ENCODE measurements at regions not wholly inside any gene's neighbourhood (a gene's known extent, or its start where the extent isn't known, plus 50 kb on each side); places are given as distances from the start of the nearest gene placed in this dataset.

DNA sequence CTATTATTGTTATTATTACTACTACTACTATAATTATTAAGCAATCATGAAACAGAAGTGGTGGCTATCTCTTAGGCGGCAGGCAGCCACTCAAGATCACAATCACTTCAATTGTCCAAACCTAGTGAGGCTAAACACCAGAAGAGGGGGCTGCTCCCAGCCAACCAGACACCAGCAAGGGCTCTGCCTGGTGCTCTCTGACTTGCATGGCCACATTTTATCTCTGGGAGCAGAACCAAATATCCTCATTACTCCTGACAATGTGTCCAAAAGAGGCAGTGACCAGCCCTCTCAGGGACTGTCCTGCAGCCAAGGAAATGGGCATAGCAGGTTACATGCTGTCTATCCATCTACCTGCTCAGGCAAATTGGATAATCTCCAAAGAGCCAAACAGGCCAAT is 187.4 kb upstream of the PDE1C start:
- no peak overlapping the region for H2AFZ ChIP-seq (ENCODE audit: low read length)
- CTCF ChIA-PET, result no interaction called here
- DNase-seq (no peak), ATAC-seq (no peak)
- POLR2A ChIA-PET (ENCODE audit: unreplicated experiment), result no interaction called here
- no peak overlapping the region for H3K9ac ChIP-seq (ENCODE audit: low read length)
- no peak overlapping the region for H3K4me3 ChIP-seq (ENCODE audit: low read length)
- intact Hi-C loops (cut with micrococcal nuclease), result no loop called here
- no peaks in the 10 kb centered on the region for H3K9me3 ChIP-seq (ENCODE audit: low read length)
- no peak overlapping the region for H3K4me2 ChIP-seq (ENCODE audit: low read length)
- peaks cover 56% of the 10 kb centered on the region for H3K27me3 ChIP-seq (ENCODE audit: low read length)
- H3K27ac ChIP-seq (ENCODE audit: low read length), result no peak overlapping the region
- H3K4me1 ChIP-seq (ENCODE audit: insufficient read depth, low read length), result no peaks in the 10 kb centered on the region
- no peaks in the 10 kb centered on the region for H3K9me2 ChIP-seq (replicated peaks; ENCODE audit: low read length)
- H4K20me1 ChIP-seq (ENCODE audit: low read length), result no peaks in the 10 kb centered on the region
- H3K36me3 ChIP-seq (ENCODE audit: low read depth, low read length), result no peaks in the 10 kb centered on the region
- BruUV-seq (replicated peaks), result no TSS peak
- no peaks in the 10 kb centered on the region for H3F3A ChIP-seq (ENCODE audit: low read length, unreplicated experiment)
- TF ChIP-seq EZH2phosphoT487 (IDR thresholded peaks at IDR 0.05; ENCODE audit: borderline replicate concordance, low read length) (no peak), EZH2 (IDR thresholded peaks at IDR 0.05; ENCODE audit: low read length, unreplicated experiment) (no peak)
- TF ChIP-seq, protein P1, sequence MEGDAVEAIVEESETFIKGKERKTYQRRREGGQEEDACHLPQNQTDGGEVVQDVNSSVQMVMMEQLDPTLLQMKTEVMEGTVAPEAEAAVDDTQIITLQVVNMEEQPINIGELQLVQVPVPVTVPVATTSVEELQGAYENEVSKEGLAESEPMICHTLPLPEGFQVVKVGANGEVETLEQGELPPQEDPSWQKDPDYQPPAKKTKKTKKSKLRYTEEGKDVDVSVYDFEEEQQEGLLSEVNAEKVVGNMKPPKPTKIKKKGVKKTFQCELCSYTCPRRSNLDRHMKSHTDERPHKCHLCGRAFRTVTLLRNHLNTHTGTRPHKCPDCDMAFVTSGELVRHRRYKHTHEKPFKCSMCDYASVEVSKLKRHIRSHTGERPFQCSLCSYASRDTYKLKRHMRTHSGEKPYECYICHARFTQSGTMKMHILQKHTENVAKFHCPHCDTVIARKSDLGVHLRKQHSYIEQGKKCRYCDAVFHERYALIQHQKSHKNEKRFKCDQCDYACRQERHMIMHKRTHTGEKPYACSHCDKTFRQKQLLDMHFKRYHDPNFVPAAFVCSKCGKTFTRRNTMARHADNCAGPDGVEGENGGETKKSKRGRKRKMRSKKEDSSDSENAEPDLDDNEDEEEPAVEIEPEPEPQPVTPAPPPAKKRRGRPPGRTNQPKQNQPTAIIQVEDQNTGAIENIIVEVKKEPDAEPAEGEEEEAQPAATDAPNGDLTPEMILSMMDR (conservative IDR thresholded peaks at IDR 0.05; ENCODE audit: low read depth, low read length), result no peak
- no peaks in the 10 kb centered on the region for H3K79me2 ChIP-seq (ENCODE audit: low read length)

DNA sequence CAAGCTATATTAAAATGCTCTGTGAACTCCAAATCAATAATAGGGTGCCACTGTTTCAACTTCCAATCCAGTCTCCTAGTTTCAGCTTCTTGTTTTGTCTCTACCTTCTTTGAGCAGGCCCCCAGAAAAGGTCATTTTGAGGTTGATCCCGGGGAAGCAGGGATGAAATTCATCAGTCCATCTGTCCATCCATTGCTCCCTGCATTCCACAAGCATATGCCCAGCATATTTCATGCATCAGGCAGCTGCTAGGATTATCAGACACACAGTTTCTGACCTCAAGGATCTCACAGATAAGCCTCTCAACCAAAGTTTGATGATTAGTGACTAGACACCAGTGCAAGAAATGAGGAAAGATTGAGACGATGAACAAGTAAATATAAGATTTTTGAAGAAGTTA is 186.6 kb upstream of the PDE1C start:
- no peaks in the 10 kb centered on the region for H4K20me1 ChIP-seq (ENCODE audit: low read length)
- intact Hi-C loops (cut with micrococcal nuclease), result no loop called here
- H3K4me3 ChIP-seq (ENCODE audit: low read length), result no peak overlapping the region
- no peaks in the 10 kb centered on the region for H3K79me2 ChIP-seq (ENCODE audit: low read length)
- H3K4me1 ChIP-seq (ENCODE audit: insufficient read depth, low read length), result no peaks in the 10 kb centered on the region
- TF ChIP-seq EZH2phosphoT487 (IDR thresholded peaks at IDR 0.05; ENCODE audit: borderline replicate concordance, low read length), result no peak
- TF ChIP-seq EZH2 (IDR thresholded peaks at IDR 0.05; ENCODE audit: low read length, unreplicated experiment), result no peak
- TF ChIP-seq, protein P1 (conservative IDR thresholded peaks at IDR 0.05; ENCODE audit: low read depth, low read length), result no peak
- peaks cover 57% of the 10 kb centered on the region for H3K27me3 ChIP-seq (ENCODE audit: low read length)
- BruUV-seq (replicated peaks), result no TSS peak
- CTCF ChIA-PET, result interaction anchor here (0.7 kb wide), 1 partner anchor 1165 kb away, joined by 3 read pairs; no protein-coding TSS in a partner anchor
- no peaks in the 10 kb centered on the region for H3K9me2 ChIP-seq (replicated peaks; ENCODE audit: low read length)
- H3K9ac ChIP-seq (ENCODE audit: low read length), result no peak overlapping the region
- no peaks in the 10 kb centered on the region for H3F3A ChIP-seq (ENCODE audit: low read length, unreplicated experiment)
- no peak overlapping the region for H3K27ac ChIP-seq (ENCODE audit: low read length)
- ATAC-seq (no peak), DNase-seq (no peak)
- no peak overlapping the region for H2AFZ ChIP-seq (ENCODE audit: low read length)
- POLR2A ChIA-PET (ENCODE audit: unreplicated experiment), result no interaction called here
- H3K36me3 ChIP-seq (ENCODE audit: low read depth, low read length), result no peaks in the 10 kb centered on the region
- no peaks in the 10 kb centered on the region for H3K9me3 ChIP-seq (ENCODE audit: low read length)
- H3K4me2 ChIP-seq (ENCODE audit: low read length), result no peak overlapping the region

DNA sequence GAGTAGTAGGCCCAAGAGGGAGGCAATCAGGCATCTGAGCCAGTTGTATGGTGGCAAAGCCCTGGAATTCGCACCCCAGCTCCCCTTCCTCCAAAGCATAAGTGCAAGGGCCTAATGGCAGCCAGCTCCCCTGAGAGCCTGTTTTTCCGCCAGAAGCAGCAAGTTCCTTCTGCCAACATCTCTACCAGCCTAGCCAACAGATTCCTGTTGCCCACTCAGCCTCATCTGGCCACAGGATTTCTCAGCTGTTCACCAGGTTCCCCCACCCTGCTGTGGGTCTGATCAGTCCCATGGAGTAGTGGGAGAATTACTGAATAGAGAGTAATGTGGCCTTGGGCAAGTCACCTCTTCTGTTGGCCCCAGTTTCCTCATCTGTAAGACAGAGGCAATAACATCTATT is 186.2 kb upstream of the PDE1C start:
- H3K36me3 ChIP-seq (ENCODE audit: low read depth, low read length), result no peaks in the 10 kb centered on the region
- no peak for DNase-seq
- H4K20me1 ChIP-seq (ENCODE audit: low read length), result no peaks in the 10 kb centered on the region
- ChIA-PET POLR2A (ENCODE audit: unreplicated experiment) (no interaction called here), CTCF (no interaction called here)
- intact Hi-C loops (cut with micrococcal nuclease), result no loop called here
- no peak overlapping the region for H3K4me3 ChIP-seq (ENCODE audit: low read length)
- no peaks in the 10 kb centered on the region for H3F3A ChIP-seq (ENCODE audit: low read length, unreplicated experiment)
- no peak overlapping the region for H2AFZ ChIP-seq (ENCODE audit: low read length)
- no peaks in the 10 kb centered on the region for H3K79me2 ChIP-seq (ENCODE audit: low read length)
- H3K9ac ChIP-seq (ENCODE audit: low read length), result no peak overlapping the region
- no TSS peak for BruUV-seq (replicated peaks)
- ATAC-seq, result no peak
- no peak overlapping the region for H3K27ac ChIP-seq (ENCODE audit: low read length)
- H3K4me2 ChIP-seq (ENCODE audit: low read length), result no peak overlapping the region
- H3K9me2 ChIP-seq (replicated peaks; ENCODE audit: low read length), result no peaks in the 10 kb centered on the region
- no peaks in the 10 kb centered on the region for H3K4me1 ChIP-seq (ENCODE audit: insufficient read depth, low read length)
- no peaks in the 10 kb centered on the region for H3K9me3 ChIP-seq (ENCODE audit: low read length)
- H3K27me3 ChIP-seq (ENCODE audit: low read length), result peaks cover 62% of the 10 kb centered on the region
- TF ChIP-seq, protein P1 (conservative IDR thresholded peaks at IDR 0.05; ENCODE audit: low read depth, low read length), result no peak
- TF ChIP-seq EZH2phosphoT487 (IDR thresholded peaks at IDR 0.05; ENCODE audit: borderline replicate concordance, low read length), result no peak

Data from PC-3 (cell line).